ENCODE measurements at regions not wholly inside any gene's neighbourhood (a gene's known extent, or its start where the extent isn't known, plus 50 kb on each side); places are given as distances from the start of the nearest gene placed in this dataset.

- TF ChIP-seq TOX (CRISPR knock-in tag; IDR thresholded peaks at IDR 0.05; ENCODE audit: borderline replicate concordance): no peak
- TF ChIP-seq ZC3H10 (CRISPR knock-in tag; IDR thresholded peaks at IDR 0.05): no peak
- no peak for TF ChIP-seq RARB (CRISPR knock-in tag; IDR thresholded peaks at IDR 0.05)
- no peak for TF ChIP-seq TSHZ2 (CRISPR knock-in tag; IDR thresholded peaks at IDR 0.05)
- TF ChIP-seq ZNF8 (CRISPR knock-in tag; IDR thresholded peaks at IDR 0.05): no peak
- TF ChIP-seq ARNTL (CRISPR knock-in tag; IDR thresholded peaks at IDR 0.05; ENCODE audit: borderline replicate concordance, low read depth): no peak
- TF ChIP-seq ESRRG (CRISPR knock-in tag; IDR thresholded peaks at IDR 0.05): no peak
- TF ChIP-seq CREB5 (CRISPR knock-in tag; IDR thresholded peaks at IDR 0.05; ENCODE audit: low read depth): no peak
Observed at GRCh38 chr1:157314408-157314807, 176.2 kb upstream of the ETV3 start.

Measured in SK-N-SH treated with all-trans-retinoic acid at 6 μM for 48 hours (cell line).